ENCODE measurements at regions not wholly inside any gene's neighbourhood (a gene's known extent, or its start where the extent isn't known, plus 50 kb on each side); places are given as distances from the start of the nearest gene placed in this dataset.
A peak's percentile ranks its signal among the peaks of the same experiment; 100 is the strongest.
"Not testable (repeated sequence)": the region's sequence is repeated elsewhere in the genome, so short reads cannot be mapped to it uniquely, and the experiment has no call there.

DNA sequence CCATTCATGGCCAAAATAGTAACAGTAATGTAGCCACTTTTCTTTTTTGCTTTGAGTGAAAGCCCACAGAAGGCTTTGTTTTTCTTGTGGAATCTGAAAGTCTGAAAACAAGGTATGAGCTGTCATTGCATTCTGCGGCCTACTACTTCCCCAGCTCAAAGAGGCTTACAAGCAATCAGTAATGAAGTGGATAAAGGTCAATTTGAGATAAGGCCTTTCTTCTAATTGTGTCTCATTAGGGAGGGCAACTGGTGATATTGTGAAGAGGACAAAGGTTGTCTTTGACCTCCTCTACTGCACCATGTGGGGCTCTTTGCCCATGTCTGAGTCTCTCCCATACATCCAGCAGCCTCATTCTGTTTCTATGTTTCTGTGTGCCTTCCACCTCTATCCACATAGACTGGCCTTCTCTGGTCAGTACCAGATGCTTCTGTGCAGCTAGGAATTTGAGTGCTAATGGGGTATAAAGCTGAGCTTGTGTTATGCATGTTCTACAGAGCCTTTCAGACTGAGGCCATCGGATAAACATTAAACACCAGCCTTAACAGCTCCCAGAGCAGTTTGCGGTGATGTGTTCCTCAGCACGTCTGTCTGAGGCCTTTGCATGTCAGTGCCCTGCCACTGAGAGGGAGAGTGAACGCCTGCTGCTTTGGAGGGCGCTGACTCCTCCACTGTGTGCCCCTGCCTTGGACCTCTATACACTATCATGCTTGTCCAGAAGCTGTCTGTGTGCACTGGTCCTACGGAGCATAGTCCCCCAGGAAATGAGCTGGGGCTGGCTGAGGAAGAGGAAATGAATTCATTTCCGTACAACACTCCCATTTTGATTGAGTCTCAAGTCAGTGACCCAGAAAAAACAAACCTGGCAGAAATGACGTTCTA lies 80.2 kb downstream of the SH2D1A start:
- no peak for DNase-seq

DNA sequence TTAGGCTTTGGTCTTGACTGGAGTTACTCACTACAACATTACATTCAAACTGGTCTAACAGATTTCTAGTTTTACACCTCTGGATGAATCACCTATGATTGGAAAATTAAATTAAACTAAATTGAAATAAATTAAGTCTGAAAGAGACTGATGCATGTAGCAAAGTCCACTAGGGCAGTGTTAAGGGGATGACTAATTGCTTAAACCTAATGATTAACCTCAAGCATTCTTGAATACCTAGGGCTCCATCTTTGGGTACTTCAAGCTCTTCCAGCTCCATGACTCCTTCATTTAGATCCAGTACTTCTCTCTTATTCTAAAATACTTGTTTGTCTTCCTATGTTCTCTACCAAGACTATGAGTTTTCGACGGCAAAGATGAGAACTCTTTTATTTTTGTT lies 86.8 kb downstream of the SH2D1A start:
- DNase-seq, result no peak

DNA sequence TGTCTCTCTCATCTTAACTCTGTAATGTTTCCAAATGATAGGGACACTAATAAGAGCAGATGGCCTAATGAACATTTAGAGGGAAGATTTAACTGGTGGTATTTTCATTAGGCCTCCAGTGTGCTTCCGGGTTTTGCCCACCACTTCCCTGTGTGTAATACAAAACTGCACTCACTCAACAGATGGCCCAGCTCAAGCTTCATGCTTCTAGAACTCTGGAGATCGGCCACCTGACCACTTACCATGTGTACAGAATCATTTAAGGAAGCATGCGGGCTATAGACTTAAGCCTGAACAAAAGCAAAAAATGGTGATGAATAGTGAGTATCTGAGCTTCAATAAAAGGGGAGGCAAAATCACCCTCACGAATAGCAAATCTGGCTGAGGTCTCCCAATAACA lies 89.3 kb downstream of the SH2D1A start:
- DNase-seq, result peak; percentile 13

DNA sequence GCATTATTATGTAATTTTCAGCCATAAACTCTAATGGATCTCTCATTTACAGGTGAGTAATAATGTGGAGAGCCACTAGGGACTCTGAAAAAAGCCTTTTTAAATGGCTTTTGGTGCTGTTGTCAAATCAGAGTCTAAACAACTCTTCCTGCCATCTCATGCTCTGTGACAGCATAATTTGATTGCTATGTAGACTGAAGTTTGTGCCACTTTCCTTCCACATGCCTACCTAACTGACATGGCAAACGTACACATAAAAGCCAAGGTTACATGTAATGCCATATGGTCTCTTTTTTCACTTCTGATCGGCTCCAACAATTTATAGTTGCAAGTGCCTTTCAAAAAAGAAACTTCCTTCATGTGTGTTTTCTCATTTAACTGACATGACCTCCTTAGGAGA lies 94.3 kb downstream of the SH2D1A start:
- DNase-seq, result no peak

DNA sequence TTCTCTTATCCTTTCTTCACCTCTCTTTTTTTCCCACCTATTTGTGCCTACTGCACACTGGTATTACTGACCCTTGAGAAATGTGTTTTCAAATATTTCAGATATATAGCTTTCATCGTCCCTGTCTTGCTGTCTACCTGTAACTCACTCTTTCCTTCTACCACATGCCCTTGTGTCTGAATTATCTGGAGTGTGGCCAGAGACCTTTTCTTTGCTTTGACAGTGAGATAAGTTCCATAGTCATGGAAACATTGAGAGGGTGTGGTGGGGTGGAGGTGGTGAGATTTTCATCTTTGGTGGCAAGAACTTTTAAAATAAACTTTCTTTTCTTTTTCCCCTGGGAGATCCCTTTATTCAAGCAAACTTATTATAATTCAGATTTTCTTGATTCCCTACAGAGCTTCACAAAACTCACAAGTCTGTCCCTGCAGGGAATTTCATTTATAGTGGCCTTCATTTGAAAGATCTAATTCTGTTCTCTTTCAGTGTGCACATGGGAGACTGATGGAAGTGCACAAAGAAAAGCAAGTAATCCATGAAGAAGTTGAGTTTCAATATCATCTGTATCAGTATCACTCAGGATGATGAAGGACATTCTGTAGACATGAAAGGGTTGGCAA lies 95.7 kb downstream of the SH2D1A start:
- no peak for DNase-seq

DNA sequence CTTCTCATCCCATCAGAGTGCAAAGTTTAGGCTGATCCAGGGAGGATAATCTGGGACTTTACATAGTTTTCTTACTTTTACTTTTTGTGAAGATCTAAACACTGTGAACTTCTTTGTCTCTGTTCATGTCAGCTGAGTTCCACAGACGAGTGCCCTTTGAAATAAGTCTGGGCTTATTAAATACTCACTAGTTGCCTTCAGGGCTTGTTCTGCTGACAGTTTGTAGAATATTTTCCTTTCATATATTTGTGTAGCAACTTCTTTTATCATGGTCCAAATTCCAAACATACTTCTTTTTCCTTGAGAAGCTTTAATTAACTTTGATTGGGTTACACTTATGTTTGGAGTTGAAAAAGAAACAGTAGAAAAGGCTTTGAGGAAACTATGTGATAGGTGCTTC lies 109.6 kb downstream of the SH2D1A start:
- DNase-seq, result no peak

DNA sequence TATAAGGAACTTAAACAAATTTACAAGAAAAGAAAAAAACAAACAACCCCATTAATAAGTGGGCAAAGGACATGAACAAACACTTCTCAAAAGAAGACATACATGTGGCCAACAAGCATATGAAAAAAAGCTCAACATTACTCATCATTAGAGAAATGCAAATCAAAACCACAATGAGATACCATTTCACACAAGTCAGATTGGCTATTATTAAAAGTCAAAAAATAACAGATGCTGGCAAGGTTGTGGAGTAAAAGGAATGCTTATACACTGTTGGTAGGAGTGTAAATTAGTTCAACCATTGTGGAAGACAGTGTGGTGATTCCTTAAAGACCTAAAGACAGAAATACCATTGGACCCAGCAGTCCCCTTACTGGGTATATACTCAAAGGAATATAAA lies 113.5 kb downstream of the SH2D1A start:
- not testable (repeated sequence) for DNase-seq

DNA sequence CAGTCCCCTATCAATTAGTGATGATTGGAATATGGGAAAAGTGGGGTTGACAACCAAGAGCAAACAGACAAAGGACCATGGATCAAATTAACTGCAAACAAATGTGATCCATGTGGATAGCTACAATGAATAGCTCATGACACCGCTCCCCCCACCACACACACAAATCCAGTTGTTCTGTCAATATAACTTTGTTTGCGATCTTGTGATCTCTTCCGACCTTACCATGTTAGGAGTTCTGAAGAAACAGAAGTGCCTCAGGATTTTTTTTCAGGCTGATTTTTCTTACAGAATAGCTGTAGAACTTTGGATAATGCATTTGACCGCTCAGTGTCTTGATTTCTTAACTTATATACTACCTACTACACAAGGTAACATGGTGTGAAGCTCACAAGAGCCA lies 116.6 kb downstream of the SH2D1A start:
- DNase-seq, result no peak

DNA sequence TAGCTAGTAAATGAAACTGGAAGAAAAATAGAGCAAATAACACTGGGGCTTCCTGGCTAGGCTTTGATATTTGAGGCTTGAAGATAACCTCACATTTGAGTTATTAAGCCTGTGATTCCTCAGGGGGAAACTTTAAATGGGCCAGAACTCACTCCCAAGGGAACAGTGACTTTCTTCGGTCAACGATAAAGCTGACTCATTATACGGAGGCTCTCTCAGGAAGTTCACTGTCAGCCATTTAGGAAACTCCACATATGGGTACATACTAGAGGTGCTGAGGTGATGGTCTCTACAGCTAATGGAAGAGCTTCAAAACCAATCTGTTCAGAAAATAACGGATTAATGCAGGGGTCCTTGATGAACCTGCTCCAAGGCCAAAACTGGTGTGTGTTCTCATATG lies 120.8 kb downstream of the SH2D1A start:
- DNase-seq, result no peak

DNA sequence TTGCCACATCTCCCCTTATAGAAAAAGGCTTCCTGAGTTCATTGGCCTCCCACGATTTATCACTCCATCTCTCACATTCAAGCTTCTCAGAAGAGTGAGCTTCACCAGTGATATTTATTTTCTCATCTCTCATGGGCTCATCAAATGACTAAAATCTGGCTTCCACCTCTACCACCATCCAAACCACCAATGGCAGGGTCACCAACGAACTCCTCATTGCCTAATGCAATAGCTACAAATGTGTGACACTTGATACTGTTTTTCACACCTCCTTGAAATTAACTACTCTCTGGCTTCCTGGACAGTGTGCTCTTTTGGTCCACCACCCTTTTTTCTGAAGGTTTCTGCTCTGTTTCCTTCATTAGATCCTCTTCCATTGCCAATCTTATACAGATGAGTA lies 129.0 kb downstream of the SH2D1A start:
- DNase-seq, result no peak

DNA sequence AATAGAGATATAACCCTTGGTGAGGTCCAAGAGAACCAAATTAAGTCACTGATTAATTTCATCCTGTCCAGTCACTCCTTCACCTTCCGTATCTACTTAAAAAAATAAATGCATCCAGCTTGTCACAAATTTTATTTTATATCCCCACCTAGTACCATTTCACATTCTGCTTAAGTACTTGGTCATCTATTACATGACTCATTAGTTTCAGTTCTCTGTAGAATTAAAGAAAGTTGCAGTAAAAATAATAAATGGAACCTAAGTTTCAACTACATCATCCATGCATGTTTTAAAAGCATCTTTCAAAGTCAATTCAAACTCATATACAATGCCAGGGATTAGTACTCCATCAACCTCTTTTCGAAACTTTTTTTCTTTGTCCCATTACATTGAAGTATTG lies 130.2 kb downstream of the SH2D1A start:
- DNase-seq, result no peak

DNA sequence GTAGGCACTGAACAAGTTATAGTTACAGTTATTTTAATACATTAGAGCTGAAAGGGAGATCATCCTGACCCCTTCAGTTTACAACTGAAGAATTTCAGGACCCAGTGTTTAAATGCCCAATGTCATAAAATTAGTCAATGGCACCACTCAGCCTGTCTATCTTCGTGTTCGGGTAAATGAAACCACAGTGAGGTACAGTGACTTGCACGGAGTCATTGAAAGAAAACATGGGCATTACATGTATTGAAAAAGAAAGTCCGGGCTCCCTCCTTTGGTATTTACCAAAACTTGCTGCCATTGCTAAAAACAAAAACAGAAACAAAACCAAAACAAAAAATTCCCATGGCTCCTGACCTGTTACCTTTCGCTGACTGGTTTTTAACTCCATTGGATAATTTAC lies 131.7 kb downstream of the SH2D1A start:
- no peak for DNase-seq

DNA sequence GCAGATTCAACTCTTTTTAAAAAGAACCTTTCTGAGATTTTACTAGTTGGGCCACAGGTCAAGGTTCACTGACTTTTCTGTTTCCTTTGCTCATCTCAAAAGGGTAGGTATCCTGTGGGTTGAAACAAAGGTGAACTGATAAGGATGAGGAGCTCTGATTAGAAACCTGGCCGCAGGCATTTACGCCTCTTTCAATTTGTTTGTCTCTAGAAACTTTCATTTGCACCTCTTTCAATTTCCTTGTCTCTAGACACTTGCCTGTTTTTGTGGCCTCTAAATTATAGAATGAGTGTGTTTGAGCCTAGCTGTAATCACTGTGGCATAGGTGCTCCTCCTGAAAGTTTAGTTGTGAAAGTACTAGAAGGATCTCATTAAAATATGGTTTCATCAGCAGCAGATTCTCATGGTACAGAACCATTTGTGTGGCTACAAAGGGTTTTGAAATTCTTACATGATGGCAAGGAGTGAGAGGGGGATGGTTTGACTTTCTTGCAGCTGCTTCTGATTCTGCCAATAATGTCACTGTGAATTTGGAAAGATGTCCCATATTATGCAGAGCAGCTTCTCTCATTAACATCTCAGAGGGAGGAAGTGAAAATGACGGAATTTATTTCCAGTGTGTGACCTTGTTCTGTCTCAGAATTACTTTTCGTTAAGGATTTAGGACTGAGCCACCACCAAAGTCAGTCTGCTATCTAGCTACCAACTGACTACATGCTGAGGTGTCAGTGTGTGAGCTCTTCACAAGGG lies 142.2 kb downstream of the SH2D1A start:
- no peak for DNase-seq

DNA sequence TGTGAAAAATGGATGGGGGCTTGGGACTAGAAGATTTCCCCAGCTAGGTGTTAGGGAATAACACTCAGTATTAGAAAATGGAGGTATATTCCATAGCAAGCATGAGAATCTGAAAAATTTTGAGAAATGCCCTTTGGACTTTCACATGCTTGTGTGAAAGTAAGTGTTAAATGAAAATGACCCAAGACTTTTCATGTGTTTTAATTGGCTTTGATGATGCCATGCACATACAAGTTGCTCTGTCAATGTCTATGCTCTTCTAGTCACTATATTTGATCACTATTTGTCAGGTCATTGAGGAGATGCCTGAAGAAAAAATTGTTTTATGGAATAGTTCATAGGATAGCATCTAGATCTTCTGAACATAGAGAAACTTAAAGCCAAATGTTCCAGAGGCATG lies 147.6 kb downstream of the SH2D1A start:
- DNase-seq, result no peak

DNA sequence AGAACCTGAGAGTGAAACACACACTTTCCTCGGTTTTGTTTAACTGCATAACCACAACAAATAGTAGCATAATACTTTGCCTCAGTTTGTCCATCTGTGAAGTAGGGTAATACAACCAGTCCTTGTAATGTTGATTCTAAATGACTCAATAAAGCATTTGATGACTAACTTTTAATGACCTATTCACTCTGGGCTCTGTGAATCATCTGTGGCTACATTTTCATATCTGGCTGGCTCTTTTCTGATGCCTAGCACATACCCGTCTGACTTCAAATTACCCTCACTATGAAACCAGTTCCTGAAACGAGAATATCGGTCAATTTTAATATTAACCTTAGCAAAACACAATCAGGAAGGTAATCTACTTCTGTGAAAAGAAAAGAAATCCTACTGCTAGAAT lies 151.0 kb downstream of the SH2D1A start:
- DNase-seq, result no peak

DNA sequence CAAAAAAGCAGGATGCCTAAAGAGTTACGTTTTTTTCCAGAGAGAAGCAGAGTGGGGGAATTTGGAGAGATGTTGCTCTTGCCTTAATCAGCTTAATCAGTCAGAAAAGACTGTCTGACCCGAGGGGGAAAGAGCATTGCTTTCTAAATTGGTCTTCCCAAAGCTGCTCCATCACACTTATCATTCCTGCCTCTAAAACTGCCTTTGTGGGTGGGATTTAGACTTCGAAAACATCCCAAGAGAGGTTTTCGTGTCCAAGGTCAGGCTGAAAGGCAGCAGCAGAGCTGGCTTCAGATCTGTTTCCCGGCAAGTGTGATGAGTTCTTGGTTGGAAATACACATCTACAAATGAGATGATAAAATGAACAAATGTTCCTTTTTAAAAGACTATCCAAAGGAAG lies 155.2 kb downstream of the SH2D1A start:
- DNase-seq, result peak; percentile 31

DNA sequence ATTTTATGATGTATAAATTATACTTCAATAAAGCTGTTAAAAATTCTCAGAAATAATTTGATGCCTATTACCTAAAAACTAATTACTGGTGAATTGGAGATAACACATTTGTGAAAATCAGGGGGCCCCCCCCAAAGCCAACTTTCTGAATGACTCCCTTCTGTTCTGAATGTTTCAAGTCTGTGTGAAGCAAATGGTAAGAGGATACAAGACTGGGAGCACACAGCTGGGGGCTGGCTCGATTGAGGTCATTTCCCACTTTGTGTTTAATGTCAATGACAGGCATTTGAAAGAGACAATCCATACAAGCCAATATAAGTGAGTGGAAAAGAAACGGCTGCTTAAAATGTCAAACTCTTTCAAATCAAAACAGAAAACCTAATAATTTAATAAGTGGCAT lies 155.8 kb downstream of the SH2D1A start:
- no peak for DNase-seq

DNA sequence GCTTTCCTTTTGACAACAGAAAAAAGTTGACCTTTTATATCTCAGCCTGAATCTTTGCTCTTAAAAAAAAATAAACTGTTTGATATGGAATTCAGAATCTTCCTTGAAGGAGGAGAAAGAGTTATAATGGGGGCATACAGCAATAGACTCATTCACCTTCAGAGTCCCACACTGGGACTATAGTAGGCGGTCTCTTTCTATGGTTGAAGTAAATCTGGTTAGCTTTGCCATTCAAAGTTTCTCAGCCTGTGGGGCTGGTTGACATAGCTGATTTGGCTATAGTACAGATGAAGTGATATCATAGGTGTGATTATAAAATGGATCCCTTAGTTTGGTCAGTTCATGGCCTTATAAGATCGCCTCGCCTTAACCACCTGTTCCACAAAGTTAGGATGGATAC lies 156.2 kb downstream of the SH2D1A start:
- DNase-seq, result no peak

DNA sequence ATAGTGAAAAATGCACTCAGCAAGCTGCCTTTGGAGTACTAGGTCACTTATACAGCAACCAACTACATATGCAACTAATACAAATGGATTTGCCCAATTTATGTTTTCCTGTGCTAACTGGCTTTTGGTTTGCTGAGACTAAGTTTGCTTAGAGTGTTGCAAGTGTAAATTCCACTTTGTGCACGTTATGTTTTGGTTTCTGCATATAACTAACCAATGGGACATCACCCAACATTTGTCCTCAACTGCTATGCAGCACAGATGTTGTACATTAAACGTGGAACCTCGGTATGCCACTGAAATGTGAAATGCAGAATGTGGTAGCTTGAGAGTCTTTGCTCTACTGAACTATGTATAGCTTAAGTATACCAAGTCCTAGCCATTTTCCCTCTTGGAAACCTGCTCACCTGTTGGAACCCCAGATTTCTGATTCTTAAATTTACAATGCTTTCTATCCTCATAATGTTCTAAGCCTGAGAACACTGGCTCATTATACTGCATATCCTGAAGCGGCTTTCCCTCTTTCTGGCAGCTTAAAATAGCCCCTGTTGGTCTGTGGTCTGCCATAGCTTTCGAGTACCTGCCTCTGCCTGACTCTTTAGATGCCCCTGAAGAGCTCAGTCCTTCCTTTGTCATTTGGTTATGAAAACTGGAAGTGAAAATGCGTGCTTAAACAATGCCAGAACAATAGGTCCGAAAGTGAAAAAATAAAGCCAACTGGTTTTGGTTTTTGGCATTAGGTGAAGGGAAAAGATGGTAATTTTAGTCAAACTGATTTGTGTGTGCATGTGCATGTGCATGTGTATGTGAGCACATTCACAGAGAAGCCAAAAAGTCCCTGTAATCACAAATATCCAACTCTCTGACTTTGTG lies 158.0 kb downstream of the SH2D1A start:
- no peak for DNase-seq

DNA sequence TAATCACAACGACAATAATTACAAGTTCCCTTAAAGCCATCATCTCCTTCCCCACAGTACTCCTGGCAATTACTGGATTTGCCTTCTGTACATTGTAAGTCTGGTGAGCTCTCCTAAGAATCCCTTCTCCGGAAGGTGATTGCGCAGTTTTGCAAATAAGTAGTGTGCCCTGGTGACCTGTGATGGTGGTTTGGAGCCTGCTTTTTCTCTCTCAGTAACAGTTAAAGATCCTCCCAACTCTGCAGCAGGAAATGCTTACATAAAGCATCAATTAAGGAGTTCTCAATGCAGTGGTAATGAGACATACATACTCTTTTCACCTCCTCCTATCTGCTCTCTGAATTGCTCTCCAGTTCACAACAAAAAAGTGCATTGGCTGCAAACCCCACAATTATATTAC lies 159.7 kb downstream of the SH2D1A start:
- DNase-seq, result no peak

DNA sequence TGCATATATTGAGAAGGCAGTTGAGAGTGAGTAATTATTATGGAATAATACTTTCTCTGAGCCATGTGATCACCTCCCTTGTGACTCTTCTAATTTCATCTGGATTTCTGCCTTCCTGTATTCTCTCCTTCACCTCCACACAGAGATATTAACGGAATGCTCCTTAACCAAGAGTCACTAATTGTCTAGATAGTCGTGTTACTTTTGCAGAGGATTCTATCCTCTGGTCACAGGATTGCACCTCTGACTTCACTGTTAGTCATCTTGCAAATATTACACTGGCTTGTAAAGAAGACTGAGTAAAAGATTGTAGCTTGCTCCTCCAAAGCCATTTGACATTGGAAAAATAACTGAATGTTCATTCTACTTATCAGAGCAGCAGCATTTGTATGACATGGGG lies 160.9 kb downstream of the SH2D1A start:
- DNase-seq, result no peak

DNA sequence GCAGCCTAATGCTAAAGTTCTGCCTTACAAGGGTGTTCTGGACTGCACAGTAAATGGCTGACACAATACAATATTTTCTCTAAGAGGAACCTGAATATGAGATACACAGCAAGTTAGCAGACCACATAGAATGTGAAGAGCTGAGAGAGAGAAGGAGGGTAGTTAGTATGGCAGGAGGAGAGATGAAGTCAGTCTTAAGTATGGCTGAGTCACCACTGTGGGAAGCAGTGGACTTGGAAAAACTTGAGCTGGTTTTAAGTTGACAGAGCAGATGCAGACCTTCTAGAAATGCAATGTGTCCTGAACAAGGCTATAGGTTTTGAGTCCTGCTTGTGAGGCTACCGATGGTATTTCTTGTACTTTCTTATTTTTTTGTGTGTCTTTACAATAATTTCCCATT lies 172.5 kb downstream of the SH2D1A start:
- DNase-seq, result no peak
